Stimulated activated CD8-positive, alpha-beta memory T cell treated with anti-CD3 and anti-CD28 coated beads, Interleukin-7, amount 100 ng/mL, for 4 hours (primary cell): ENCODE measurements at regions not wholly inside any gene's neighbourhood (a gene's known extent, or its start where the extent isn't known, plus 50 kb on each side); places are given as distances from the start of the nearest gene placed in this dataset.

Experiments
- DNase-seq, 2 donors: peaks; one replicate each; pipeline ENCODE4 v3.0.0-alpha.2; 2020; ENCODE audit warnings: low read depth in 2 of 2

GRCh38 chr10:123604506-123604905 lies 61.6 kb upstream of the GPR26 start:
- no peak for DNase-seq

GRCh38 chr10:123606006-123606405 lies 60.1 kb upstream of the GPR26 start:
- DNase-seq, result no peak

- DNase-seq, result no peak
These were observed 59.2 kb upstream of the GPR26 start for GRCh38 chr10:123606955-123607354.

GRCh38 chr10:123607386-123607785 lies 58.8 kb upstream of the GPR26 start:
- no peak for DNase-seq

- no peak for DNase-seq
These were observed 58.1 kb upstream of the GPR26 start for GRCh38 chr10:123608047-123608446.

GRCh38 chr10:123611243-123611642 lies 54.9 kb upstream of the GPR26 start:
- no peak for DNase-seq

GRCh38 chr10:123611876-123612275 lies 54.3 kb upstream of the GPR26 start:
- no peak for DNase-seq

- no peak for DNase-seq
These were observed 52.8 kb upstream of the GPR26 start for GRCh38 chr10:123613346-123613850.

- DNase-seq, result no peak
These were observed 51.3 kb upstream of the GPR26 start for GRCh38 chr10:123614888-123615287.
